HepG2 (cell line): ENCODE measurements at regions not wholly inside any gene's neighbourhood (a gene's known extent, or its start where the extent isn't known, plus 50 kb on each side); places are given as distances from the start of the nearest gene placed in this dataset.
A peak's percentile ranks its signal among the peaks of the same experiment; 100 is the strongest.

Source experiments
- ATAC-seq: fragments of 200-7000 bp; cut with Tn5 transposase; 3 replicates; pipeline ENCODE4 v1.9.1; 2020; ENCODE audit warnings: mild to moderate bottlenecking, moderate library complexity
- BruUV-seq: library from RNA; stranded (reverse); fragments of 400-500 nt; replicated peaks from 2 replicates; lab custom pipeline; 2021; lab: Mats Ljungman, UMichigan
- CTCF ChIA-PET: fragments of 300-600 bp; formaldehyde crosslinking; extraction: SDS; loops from one replicate; lab custom pipeline; 2021; ENCODE audit warnings: low total read pairs, inconsistent platforms, low intra/inter-chr PET ratio; lab: Yijun Ruan, JAX
- POLR2A ChIA-PET: fragments of 350-600 bp; sonication (Branson Sonifier 250); formaldehyde crosslinking; loops from one replicate; lab custom pipeline; 2020; ENCODE audit warnings: antibody characterized with exemption, inconsistent platforms; lab: Yijun Ruan, JAX
- DNase-seq: peaks from one replicate; pipeline ENCODE4 v3.0.0-alpha.2; 2015; ENCODE audit warnings: low spot score
- FAIRE-seq: peaks from 3 replicates; lab custom pipeline; 2011; peaks lifted over from hg19 to GRCh38; lab: Jason Lieb, UNC
- H2AFZ ChIP-seq: one replicate; pipeline ENCODE4 v1.6.1; 2011; ENCODE audit warnings: low read length, inconsistent platforms
- H3K27ac ChIP-seq: fragments of 300-600 bp; 3 replicates; pipeline ENCODE4 v1.8.0; 2011; ENCODE audit warnings: mixed run types, mild to moderate bottlenecking, mixed read lengths, low read length, inconsistent platforms; ENCODE audit not compliant: insufficient read depth; ENCODE audit errors: extremely low read length
- H3K27me3 ChIP-seq, 2 experiments: fragments of 200-600 bp in 1 of 2; 2 replicates in 1 of 2; 3 replicates in 1 of 2; pipeline versions ENCODE4 v1.6.0 to v1.8.0; 2011; ENCODE audit warnings: low read length in 2 of 2, mild to moderate bottlenecking in 2 of 2, moderate library complexity in 2 of 2, inconsistent platforms in 1 of 2; ENCODE audit not compliant: insufficient read depth in 2 of 2, control insufficient read depth in 1 of 2
- H3K36me3 ChIP-seq, 2 experiments: fragments of 200-600 bp in 1 of 2; replicated peaks in 1 of 2; 2 replicates in 1 of 2; 3 replicates in 1 of 2; pipeline versions ENCODE4 v1.5.1 to v1.8.0; 2011; ENCODE audit warnings: low read length in 2 of 2, inconsistent platforms in 1 of 2; ENCODE audit not compliant: insufficient read depth in 2 of 2, control insufficient read depth in 1 of 2
- H3K4me1 ChIP-seq: 2 replicates; pipeline ENCODE4 v1.5.1; 2012; ENCODE audit warnings: low read length, inconsistent platforms; ENCODE audit not compliant: insufficient read depth
- H3K4me2 ChIP-seq: 2 replicates; pipeline ENCODE4 v1.6.0; 2011; ENCODE audit warnings: low read depth, low read length, inconsistent platforms
- H3K4me3 ChIP-seq, 3 experiments: fragments of 200-600 bp in 1 of 3; sonication (generic), shearing (Covaris generic) in 1 of 3; replicated peaks in 1 of 3; 2 replicates each; pipeline ENCODE4 v1.5.1; 2011 to 2016; ENCODE audit warnings: low read length in 3 of 3, inconsistent platforms in 2 of 3, low read depth in 2 of 3, mild to moderate bottlenecking in 2 of 3, control low read depth in 1 of 3, mixed read lengths in 1 of 3; ENCODE audit not compliant: insufficient read depth in 1 of 3
- H3K79me2 ChIP-seq: one replicate; pipeline ENCODE4 v1.6.1; 2011; ENCODE audit warnings: low read length, inconsistent platforms; ENCODE audit not compliant: insufficient read depth
- H3K9ac ChIP-seq: 2 replicates; pipeline ENCODE4 v1.6.0; 2011; ENCODE audit warnings: mild to moderate bottlenecking, low read depth, low read length, inconsistent platforms; ENCODE audit not compliant: insufficient read depth
- H3K9me3 ChIP-seq: 2 replicates; pipeline ENCODE4 v1.5.1; 2012; ENCODE audit warnings: mild to moderate bottlenecking, low read length
- H4K20me1 ChIP-seq: 2 replicates; pipeline ENCODE4 v1.6.0; 2011; ENCODE audit warnings: inconsistent platforms, mild to moderate bottlenecking, low read length, moderate library complexity; ENCODE audit not compliant: insufficient read depth
- ARID2 ChIP-seq: sonication (generic); formaldehyde crosslinking; IDR thresholded peaks from 2 replicates; pipeline ENCODE4 v1.8.1; 2022; ENCODE audit warnings: mild to moderate bottlenecking, missing genetic modification reagents, borderline replicate concordance
- GABPA ChIP-seq, 2 experiments: IDR thresholded peaks; 2 replicates each; pipeline ENCODE4 v1.6.1; 2011 to 2016; ENCODE audit warnings: low read depth in 2 of 2, low read length in 1 of 2, missing biosample characterization in 1 of 2, missing genetic modification characterization in 1 of 2
- MAFF ChIP-seq: IDR thresholded peaks from 2 replicates; pipeline ENCODE4 v1.6.1; 2011; ENCODE audit warnings: low read depth, low read length, improper control_type of control experiment
- MAFK ChIP-seq, 2 experiments: IDR thresholded peaks in 1 of 2; conservative IDR thresholded peaks in 1 of 2; 2 replicates each; pipeline ENCODE4 v1.6.1; 2011; ENCODE audit warnings: improper control_type of control experiment in 2 of 2, low read length in 2 of 2
- MTF1 ChIP-seq: sonication (generic); formaldehyde crosslinking; IDR thresholded peaks from 2 replicates; pipeline ENCODE4 v1.5.0; 2020; ENCODE audit warnings: missing genetic modification reagents
- SSRP1 ChIP-seq: IDR thresholded peaks from 2 replicates; pipeline ENCODE4 v1.6.1; 2016; ENCODE audit warnings: control low read depth
- STAG1 ChIP-seq: sonication (generic); formaldehyde crosslinking; IDR thresholded peaks from 2 replicates; pipeline ENCODE4 v1.4.0; 2020; ENCODE audit warnings: missing genetic modification reagents
- ZC3H13 ChIP-seq: sonication (generic); formaldehyde crosslinking; IDR thresholded peaks from 2 replicates; pipeline ENCODE4 v1.8.1; 2023; ENCODE audit warnings: mild to moderate bottlenecking, missing genetic modification reagents, moderate library complexity
- ZNF121 ChIP-seq: sonication (generic); formaldehyde crosslinking; IDR thresholded peaks from 2 replicates; pipeline ENCODE4 v1.5.0; 2020; ENCODE audit warnings: mild to moderate bottlenecking, missing genetic modification reagents
- ZNF350 ChIP-seq: sonication (generic); formaldehyde crosslinking; IDR thresholded peaks from 2 replicates; pipeline ENCODE4 v1.4.0; 2020; ENCODE audit warnings: mild to moderate bottlenecking, low read depth, missing genetic modification reagents, borderline replicate concordance
- ZNF543 ChIP-seq: sonication (generic); formaldehyde crosslinking; IDR thresholded peaks from 2 replicates; pipeline ENCODE4 v1.4.0; 2020; ENCODE audit warnings: mild to moderate bottlenecking, missing genetic modification reagents
- WGBS: methylation state at CpG from one replicate; pipeline ENCODE4 v1.1.6; 2017; ENCODE audit warnings: low lambda C conversion rate; 5-methylcytosine and 5-hydroxymethylcytosine counted together
- in situ Hi-C: cut with HindIII; loops from 2 replicates; pipeline ENCODE4 v1.10.0; 2017; ENCODE audit warnings: low pct_unique_long_range_greater_than_20kb; ENCODE audit not compliant: extremely low pct_ligation_motif_present
- intact Hi-C: fragments of 100-400 bp; cut with micrococcal nuclease; formaldehyde crosslinking; loops from one replicate; pipeline ENCODE4 v1.10.0; 2022; ENCODE audit not compliant: unreplicated experiment
- TF ChIP-seq, protein P1 (sequence below): IDR thresholded peaks from 2 replicates; pipeline ENCODE4 v1.6.1; 2012; ENCODE audit warnings: inconsistent platforms

DNA sequence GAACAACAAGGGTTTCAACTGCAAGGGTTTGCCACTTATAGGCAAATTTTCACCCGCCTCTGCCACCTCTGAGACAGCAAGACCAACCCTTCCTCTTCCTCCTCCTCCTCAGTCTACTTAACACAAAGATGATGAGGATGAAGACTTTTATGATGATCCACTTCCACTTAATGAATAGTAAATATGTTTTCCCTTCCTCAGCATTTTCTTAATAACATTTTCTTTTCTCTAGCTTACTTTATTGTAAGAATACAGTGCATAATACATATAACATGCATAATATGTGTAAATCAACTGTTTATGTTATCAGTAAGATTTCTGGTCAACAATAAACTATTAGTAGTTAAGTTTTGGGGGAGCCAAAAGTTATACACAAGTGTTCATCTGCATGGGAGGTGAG, 77.4 kb downstream of the KLF15 start:
- BruUV-seq, result no TSS peak
- ATAC-seq, result no peak
- Histone ChIP-seq H3K36me3 (no peaks in the 10 kb centered on the region), H3K27me3 (peaks cover 0 to 11% of the 10 kb centered on the region in 2 experiments; a peak in 1 of 5 replicates), H2AFZ (no peak overlapping the region), H3K79me2 (no peaks in the 10 kb centered on the region), H3K9me3 (no peaks in the 10 kb centered on the region), H3K4me3 (no peak overlapping the region), H3K9ac (no peak overlapping the region), H3K4me1 (peaks cover 11% of the 10 kb centered on the region; the same call in 1 of the 2 replicates), H3K4me2 (no peak overlapping the region), H4K20me1 (no peaks in the 10 kb centered on the region), H3K27ac (no peak overlapping the region)
- no peak for TF ChIP-seq ARID2 (CRISPR knock-in tag)
- no peak for TF ChIP-seq SSRP1 (CRISPR knock-in tag)
- no peak for TF ChIP-seq ZNF121 (CRISPR knock-in tag)
- no peak for TF ChIP-seq ZNF543 (CRISPR knock-in tag)
- TF ChIP-seq GABPA (IDR thresholded peaks at IDR 0.05; ENCODE audit: low read depth, low read length), result no peak
- TF ChIP-seq GABPA (CRISPR knock-in tag; IDR thresholded peaks at IDR 0.05; ENCODE audit: low read depth), result no peak
- peak; percentile 46 for TF ChIP-seq MAFF
- TF ChIP-seq MTF1, result no peak
- TF ChIP-seq, protein P1, sequence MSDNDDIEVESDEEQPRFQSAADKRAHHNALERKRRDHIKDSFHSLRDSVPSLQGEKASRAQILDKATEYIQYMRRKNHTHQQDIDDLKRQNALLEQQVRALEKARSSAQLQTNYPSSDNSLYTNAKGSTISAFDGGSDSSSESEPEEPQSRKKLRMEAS, result no peak
- TF ChIP-seq ZNF350, result no peak
- no peak for TF ChIP-seq STAG1 (CRISPR knock-in tag)
- TF ChIP-seq MAFK (conservative IDR thresholded peaks at IDR 0.05 in 1 of 2, IDR thresholded peaks at IDR 0.05 in 1 of 2; ENCODE audit: low read length in 2 of 2), result peak; percentile 45 to 54; a peak in 3 of 4 replicates
- TF ChIP-seq ZC3H13 (CRISPR knock-in tag), result no peak
- WGBS, result 32% methylated on average over 1 of the region's 1 CpG
- no peak for DNase-seq
- ChIA-PET POLR2A (no interaction called here), CTCF (no interaction called here)
- in situ Hi-C loops, result no loop called here
- FAIRE-seq, result no peak
- intact Hi-C loops, result no loop called here
